ENCODE measurements at regions not wholly inside any gene's neighbourhood (a gene's known extent, or its start where the extent isn't known, plus 50 kb on each side); places are given as distances from the start of the nearest gene placed in this dataset.

GRCh38 chr17:72497915-72498314, 377.1 kb downstream of the SOX9 start:
- TF ChIP-seq POLR2AphosphoS5 (IDR thresholded peaks at IDR 0.05; ENCODE audit: low read depth, low read length): no peak
- no peak for TF ChIP-seq REST (IDR thresholded peaks at IDR 0.05; ENCODE audit: insufficient read depth in 1 of 2, low read depth in 2 of 2, low read length in 2 of 2)
- TF ChIP-seq TAF1 (IDR thresholded peaks at IDR 0.05; ENCODE audit: borderline replicate concordance, insufficient read depth, low read length): no peak
- TF ChIP-seq SIN3A (IDR thresholded peaks at IDR 0.05; ENCODE audit: borderline replicate concordance, insufficient read depth, low read length): no peak
- no peak for TF ChIP-seq FOXP2 (optimal IDR thresholded peaks at IDR 0.05; ENCODE audit: borderline replicate concordance, extremely low read depth, extremely low read length, insufficient read depth)

Measured in PFSK-1 (cell line).